ENCODE measurements at regions not wholly inside any gene's neighbourhood (a gene's known extent, or its start where the extent isn't known, plus 50 kb on each side); places are given as distances from the start of the nearest gene placed in this dataset.

DNA sequence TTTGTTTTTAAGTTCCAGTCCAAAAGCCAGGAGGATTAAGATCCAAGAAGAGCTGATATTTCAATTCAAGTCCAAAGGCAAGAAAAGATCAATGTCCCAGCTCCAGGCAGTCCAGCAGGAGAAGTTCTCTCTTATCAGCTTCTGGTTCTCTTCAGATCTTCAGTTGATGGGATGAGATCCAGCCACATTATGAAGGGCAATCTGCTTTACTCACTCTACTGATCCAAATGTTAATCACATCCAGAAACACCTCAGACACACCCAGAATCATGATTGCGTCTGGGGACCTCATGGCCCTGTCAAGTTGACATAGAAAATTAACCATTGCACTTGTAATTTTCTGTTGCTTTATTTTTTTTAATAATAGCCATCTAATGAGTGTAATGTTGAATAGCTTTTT, 178.4 kb downstream of the HERPUD2 start:
- no peak overlapping the region for H3K4me3 Mint-ChIP-seq (ENCODE audit: unreplicated experiment)
- peaks cover 2% of the 10 kb centered on the region for H3K27me3 Mint-ChIP-seq (ENCODE audit: unreplicated experiment)
- H3K36me3 Mint-ChIP-seq (ENCODE audit: low read depth, unreplicated experiment), result no peaks in the 10 kb centered on the region
- no peaks in the 10 kb centered on the region for H3K9me3 Mint-ChIP-seq (ENCODE audit: unreplicated experiment)
- no peak for DNase-seq (ENCODE audit: low spot score)
- H3K4me1 Mint-ChIP-seq (ENCODE audit: unreplicated experiment), result no peaks in the 10 kb centered on the region
- TF ChIP-seq, protein P1, sequence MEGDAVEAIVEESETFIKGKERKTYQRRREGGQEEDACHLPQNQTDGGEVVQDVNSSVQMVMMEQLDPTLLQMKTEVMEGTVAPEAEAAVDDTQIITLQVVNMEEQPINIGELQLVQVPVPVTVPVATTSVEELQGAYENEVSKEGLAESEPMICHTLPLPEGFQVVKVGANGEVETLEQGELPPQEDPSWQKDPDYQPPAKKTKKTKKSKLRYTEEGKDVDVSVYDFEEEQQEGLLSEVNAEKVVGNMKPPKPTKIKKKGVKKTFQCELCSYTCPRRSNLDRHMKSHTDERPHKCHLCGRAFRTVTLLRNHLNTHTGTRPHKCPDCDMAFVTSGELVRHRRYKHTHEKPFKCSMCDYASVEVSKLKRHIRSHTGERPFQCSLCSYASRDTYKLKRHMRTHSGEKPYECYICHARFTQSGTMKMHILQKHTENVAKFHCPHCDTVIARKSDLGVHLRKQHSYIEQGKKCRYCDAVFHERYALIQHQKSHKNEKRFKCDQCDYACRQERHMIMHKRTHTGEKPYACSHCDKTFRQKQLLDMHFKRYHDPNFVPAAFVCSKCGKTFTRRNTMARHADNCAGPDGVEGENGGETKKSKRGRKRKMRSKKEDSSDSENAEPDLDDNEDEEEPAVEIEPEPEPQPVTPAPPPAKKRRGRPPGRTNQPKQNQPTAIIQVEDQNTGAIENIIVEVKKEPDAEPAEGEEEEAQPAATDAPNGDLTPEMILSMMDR (IDR thresholded peaks at IDR 0.05; ENCODE audit: unreplicated experiment), result no peak
- no peak overlapping the region for H3K27ac Mint-ChIP-seq (ENCODE audit: unreplicated experiment)

DNA sequence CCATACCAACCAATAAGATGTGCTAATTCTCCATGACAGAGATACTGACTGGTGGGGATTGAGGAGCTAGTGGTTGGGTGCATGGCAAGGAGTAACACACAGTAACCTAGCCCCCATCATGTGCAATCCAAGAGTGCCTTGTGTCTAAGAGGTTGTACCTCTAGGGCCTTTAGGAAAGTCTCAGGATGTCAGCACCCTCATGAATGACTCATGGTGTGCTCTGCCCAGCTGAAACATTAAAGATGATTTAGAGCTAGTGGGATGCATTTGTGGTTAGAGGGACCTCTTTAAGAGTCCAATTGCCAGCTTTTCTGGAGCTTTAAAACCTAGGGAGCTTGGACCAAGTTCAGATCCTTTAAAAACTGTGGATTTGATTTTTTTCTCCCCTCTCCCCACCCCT, 181.1 kb downstream of the HERPUD2 start:
- TF ChIP-seq, protein P1 (IDR thresholded peaks at IDR 0.05; ENCODE audit: unreplicated experiment), result no peak
- no peak for DNase-seq (ENCODE audit: low spot score)
- H3K36me3 Mint-ChIP-seq (ENCODE audit: low read depth, unreplicated experiment), result no peaks in the 10 kb centered on the region
- no peaks in the 10 kb centered on the region for H3K9me3 Mint-ChIP-seq (ENCODE audit: unreplicated experiment)
- H3K4me3 Mint-ChIP-seq (ENCODE audit: unreplicated experiment), result no peak overlapping the region
- H3K27ac Mint-ChIP-seq (ENCODE audit: unreplicated experiment), result no peak overlapping the region
- no peaks in the 10 kb centered on the region for H3K4me1 Mint-ChIP-seq (ENCODE audit: unreplicated experiment)
- H3K27me3 Mint-ChIP-seq (ENCODE audit: unreplicated experiment), result no peaks in the 10 kb centered on the region

DNA sequence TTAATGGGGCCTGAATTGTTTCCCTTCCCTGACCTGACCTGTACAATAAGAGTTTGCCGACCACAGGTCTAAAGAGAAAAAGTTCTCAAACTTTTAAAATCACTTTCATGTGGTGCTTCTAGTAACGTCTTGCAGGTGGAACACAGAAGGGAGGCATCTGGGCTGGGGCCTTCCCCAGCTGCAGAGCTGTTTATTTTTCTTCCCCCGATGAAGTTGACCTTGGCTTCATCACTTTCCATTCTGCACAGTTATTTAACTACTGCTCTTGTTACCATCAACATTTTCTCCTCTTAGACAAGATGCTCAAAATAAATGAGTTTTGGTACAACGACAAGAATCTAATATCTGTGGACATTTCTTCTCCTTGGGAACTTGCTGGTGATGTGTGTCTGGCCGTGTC, 181.7 kb downstream of the HERPUD2 start:
- H3K36me3 Mint-ChIP-seq (ENCODE audit: low read depth, unreplicated experiment), result no peaks in the 10 kb centered on the region
- no peak for DNase-seq (ENCODE audit: low spot score)
- no peaks in the 10 kb centered on the region for H3K9me3 Mint-ChIP-seq (ENCODE audit: unreplicated experiment)
- H3K27ac Mint-ChIP-seq (ENCODE audit: unreplicated experiment), result no peak overlapping the region
- H3K4me1 Mint-ChIP-seq (ENCODE audit: unreplicated experiment), result no peaks in the 10 kb centered on the region
- H3K4me3 Mint-ChIP-seq (ENCODE audit: unreplicated experiment), result no peak overlapping the region
- TF ChIP-seq, protein P1 (IDR thresholded peaks at IDR 0.05; ENCODE audit: unreplicated experiment), result no peak
- no peaks in the 10 kb centered on the region for H3K27me3 Mint-ChIP-seq (ENCODE audit: unreplicated experiment)

DNA sequence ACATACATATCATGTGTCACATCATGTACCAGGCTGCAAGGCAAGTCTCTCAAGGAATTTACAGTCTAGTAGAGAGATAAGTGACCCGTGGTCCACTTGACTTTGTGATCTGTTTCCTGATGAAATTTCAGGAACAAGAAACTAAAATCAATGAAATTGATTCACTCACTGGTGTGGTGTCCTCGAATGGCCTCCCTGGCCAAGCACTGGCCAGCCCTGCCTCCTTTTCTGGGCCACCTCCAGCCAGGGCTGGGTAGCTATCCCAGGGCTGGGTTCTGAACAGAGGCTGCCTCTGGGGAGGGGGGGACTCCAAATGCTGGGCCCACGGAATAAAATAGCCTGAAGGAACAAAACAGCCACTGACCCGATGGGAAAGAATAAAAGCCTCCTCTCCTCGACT, 182.2 kb downstream of the HERPUD2 start:
- Mint-ChIP-seq H3K4me3 (ENCODE audit: unreplicated experiment) (no peak overlapping the region), H3K36me3 (ENCODE audit: low read depth, unreplicated experiment) (no peaks in the 10 kb centered on the region), H3K9me3 (ENCODE audit: unreplicated experiment) (no peaks in the 10 kb centered on the region), H3K27ac (ENCODE audit: unreplicated experiment) (no peak overlapping the region), H3K27me3 (ENCODE audit: unreplicated experiment) (no peaks in the 10 kb centered on the region), H3K4me1 (ENCODE audit: unreplicated experiment) (no peaks in the 10 kb centered on the region)
- no peak for DNase-seq (ENCODE audit: low spot score)
- TF ChIP-seq, protein P1 (IDR thresholded peaks at IDR 0.05; ENCODE audit: unreplicated experiment), result no peak

DNA sequence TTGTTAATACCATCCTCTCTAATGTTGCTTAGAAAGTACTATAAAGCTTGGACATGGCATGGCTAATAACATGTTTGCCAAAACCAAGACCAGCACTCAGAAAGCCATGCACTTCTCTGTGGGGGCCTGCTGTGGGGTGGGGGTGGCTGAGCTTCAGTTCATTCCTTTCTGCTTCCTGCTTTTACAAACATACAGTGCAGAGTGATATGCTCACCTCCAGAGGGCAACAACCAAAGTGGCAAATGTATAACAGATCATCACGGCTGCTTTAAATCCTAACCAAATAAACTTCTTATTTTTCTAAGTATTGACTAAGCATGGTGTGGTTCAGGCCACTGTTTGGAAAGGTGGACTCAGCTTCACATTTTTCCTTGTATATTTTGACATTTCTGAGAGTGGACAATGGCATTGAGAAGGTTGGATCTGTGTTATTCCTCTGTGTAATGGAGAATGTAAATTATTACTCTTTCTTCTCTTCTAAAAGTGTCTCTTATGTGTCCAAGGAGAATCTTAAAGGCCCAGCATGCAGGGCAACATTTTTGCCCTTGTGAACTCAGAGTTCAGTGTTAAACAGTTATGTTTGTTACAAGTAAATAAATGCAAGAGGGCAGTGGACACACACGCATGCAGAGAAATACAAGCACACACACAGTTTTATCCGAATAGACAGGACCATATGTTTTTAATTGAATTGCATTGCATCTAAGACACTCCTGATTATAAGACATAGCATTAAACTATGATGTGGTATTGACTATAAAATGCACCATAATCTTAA, 186.1 kb downstream of the HERPUD2 start:
- H3K36me3 Mint-ChIP-seq (ENCODE audit: low read depth, unreplicated experiment), result no peaks in the 10 kb centered on the region
- TF ChIP-seq, protein P1 (IDR thresholded peaks at IDR 0.05; ENCODE audit: unreplicated experiment), result no peak
- H3K4me3 Mint-ChIP-seq (ENCODE audit: unreplicated experiment), result no peak overlapping the region
- no peaks in the 10 kb centered on the region for H3K9me3 Mint-ChIP-seq (ENCODE audit: unreplicated experiment)
- no peaks in the 10 kb centered on the region for H3K4me1 Mint-ChIP-seq (ENCODE audit: unreplicated experiment)
- no peak for DNase-seq (ENCODE audit: low spot score)
- peaks cover 1% of the 10 kb centered on the region for H3K27me3 Mint-ChIP-seq (ENCODE audit: unreplicated experiment)
- H3K27ac Mint-ChIP-seq (ENCODE audit: unreplicated experiment), result no peak overlapping the region

All from endothelial cell (in vitro differentiated cells).